Body of pancreas (tissue), 4 donors: ENCODE measurements at regions not wholly inside any gene's neighbourhood (a gene's known extent, or its start where the extent isn't known, plus 50 kb on each side); places are given as distances from the start of the nearest gene placed in this dataset.

Experiments
- ATAC-seq: fragments of 150-250 bp; one replicate; pipeline ENCODE4 v1.9.1; 2016
- DNase-seq, 4 donors: peaks; one replicate each; pipeline ENCODE4 v3.0.0-alpha.2; 2019
- H3K27ac ChIP-seq, 4 donors: fragments of 200-600 bp; sonication (generic); 1 replicate in 3 of 4; 2 replicates in 1 of 4; pipeline versions ENCODE4 v1.5.1 to v1.6.1; 2016 to 2019; ENCODE audit warnings: mild to moderate bottlenecking in 1 of 4, mixed read lengths in 1 of 4, moderate library complexity in 1 of 4
- H3K27me3 ChIP-seq, 2 donors: fragments of 200-600 bp; sonication (generic); one replicate each; pipeline ENCODE4 v1.6.0; 2016; ENCODE audit warnings: mild to moderate bottlenecking in 1 of 2
- H3K36me3 ChIP-seq, 2 donors: fragments of 200-600 bp; sonication (generic); replicated peaks in 1 of 2; 2 replicates each; pipeline ENCODE4 v1.5.1; 2016; ENCODE audit warnings: low read depth in 2 of 2; ENCODE audit not compliant: insufficient read depth in 1 of 2
- H3K4me1 ChIP-seq: fragments of 200-600 bp; sonication (generic); one replicate; pipeline ENCODE4 v1.6.0; 2016
- H3K4me3 ChIP-seq, 2 donors: fragments of 200-600 bp; sonication (generic); 1 replicate in 1 of 2; 2 replicates in 1 of 2; pipeline ENCODE4 v1.5.1; 2016 to 2019
- H3K9me3 ChIP-seq, 3 donors: fragments of 200-600 bp; sonication (generic); 1 replicate in 2 of 3; 2 replicates in 1 of 3; pipeline ENCODE4 v1.5.1; 2016
- POLR2A ChIP-seq, 3 donors: fragments of 450-650 bp; IDR thresholded peaks; one replicate each; pipeline ENCODE4 v1.6.1; 2016; ENCODE audit warnings: antibody characterized with exemption in 3 of 3, mild to moderate bottlenecking in 2 of 3
- WGBS, 2 donors: methylation state at CpG; one replicate each; pipeline ENCODE4 v1.1.5; 2017; 5-methylcytosine and 5-hydroxymethylcytosine counted together
- intact Hi-C: fragments of 100-400 bp; cut with DNase I; formaldehyde crosslinking; loops from one replicate; pipeline ENCODE4 v1.15.1; 2023
- TF ChIP-seq, protein P1 (sequence below), 7 experiments: fragments of 450-650 bp in 4 of 7; fragments of 200-600 bp in 3 of 7; sonication (generic) in 3 of 7; IDR thresholded peaks; one replicate each; pipeline ENCODE4 v1.5.1; 2016 to 2019; ENCODE audit warnings: antibody characterized with exemption in 7 of 7

GRCh38 chr6:125480146-125480545 lies 178.4 kb upstream of the HDDC2 start:
- H3K4me1 ChIP-seq = no peaks in the 10 kb centered on the region
- no peak overlapping the region for H3K4me3 ChIP-seq
- no peak for ATAC-seq
- H3K27me3 ChIP-seq = no peaks in the 10 kb centered on the region
- TF ChIP-seq POLR2A (IDR thresholded peaks at IDR 0.05) = no peak
- TF ChIP-seq, protein P1, sequence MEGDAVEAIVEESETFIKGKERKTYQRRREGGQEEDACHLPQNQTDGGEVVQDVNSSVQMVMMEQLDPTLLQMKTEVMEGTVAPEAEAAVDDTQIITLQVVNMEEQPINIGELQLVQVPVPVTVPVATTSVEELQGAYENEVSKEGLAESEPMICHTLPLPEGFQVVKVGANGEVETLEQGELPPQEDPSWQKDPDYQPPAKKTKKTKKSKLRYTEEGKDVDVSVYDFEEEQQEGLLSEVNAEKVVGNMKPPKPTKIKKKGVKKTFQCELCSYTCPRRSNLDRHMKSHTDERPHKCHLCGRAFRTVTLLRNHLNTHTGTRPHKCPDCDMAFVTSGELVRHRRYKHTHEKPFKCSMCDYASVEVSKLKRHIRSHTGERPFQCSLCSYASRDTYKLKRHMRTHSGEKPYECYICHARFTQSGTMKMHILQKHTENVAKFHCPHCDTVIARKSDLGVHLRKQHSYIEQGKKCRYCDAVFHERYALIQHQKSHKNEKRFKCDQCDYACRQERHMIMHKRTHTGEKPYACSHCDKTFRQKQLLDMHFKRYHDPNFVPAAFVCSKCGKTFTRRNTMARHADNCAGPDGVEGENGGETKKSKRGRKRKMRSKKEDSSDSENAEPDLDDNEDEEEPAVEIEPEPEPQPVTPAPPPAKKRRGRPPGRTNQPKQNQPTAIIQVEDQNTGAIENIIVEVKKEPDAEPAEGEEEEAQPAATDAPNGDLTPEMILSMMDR (IDR thresholded peaks at IDR 0.05) = no peak
- H3K27ac ChIP-seq = no peak overlapping the region
- intact Hi-C loops = no loop called here
- no peak for DNase-seq
- H3K9me3 ChIP-seq = no peaks in the 10 kb centered on the region
- H3K36me3 ChIP-seq = no peaks in the 10 kb centered on the region
- 25 to 38% methylated on average over 2 of the region's 2 CpGs for WGBS, 2 donors

GRCh38 chr6:125480571-125480970 lies 178.8 kb upstream of the HDDC2 start:
- ATAC-seq (no peak), DNase-seq (no peak)
- Histone ChIP-seq H3K27ac (no peak overlapping the region), H3K4me1 (no peaks in the 10 kb centered on the region), H3K27me3 (no peaks in the 10 kb centered on the region), H3K4me3 (no peak overlapping the region), H3K36me3 (no peaks in the 10 kb centered on the region), H3K9me3 (no peaks in the 10 kb centered on the region)
- intact Hi-C loops = no loop called here
- 63 to 89% methylated on average over 1 of the region's 1 CpG for WGBS, 2 donors
- no peak for TF ChIP-seq POLR2A (IDR thresholded peaks at IDR 0.05)
- TF ChIP-seq, protein P1 (IDR thresholded peaks at IDR 0.05) = no peak

DNA sequence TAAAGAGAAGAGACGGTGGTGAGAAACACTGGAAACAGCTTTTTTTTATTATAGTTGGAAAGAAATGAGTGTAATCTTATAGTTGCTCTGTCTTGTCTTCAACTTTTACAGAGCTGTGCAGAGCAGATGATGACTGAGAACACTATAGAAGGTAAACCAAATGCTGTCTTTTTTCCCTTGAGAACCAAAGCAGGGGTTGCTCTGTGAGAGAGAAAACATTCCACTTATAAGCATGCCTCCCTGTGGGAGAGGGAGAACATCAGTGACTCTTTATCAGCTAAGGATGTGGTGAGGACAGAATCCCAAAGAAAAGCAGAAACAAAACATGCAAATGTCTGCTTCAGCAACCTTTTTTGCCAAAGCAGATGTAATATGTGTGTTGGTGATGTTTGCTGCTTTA lies 179.3 kb upstream of the HDDC2 start:
- Histone ChIP-seq H3K4me3 (no peak overlapping the region), H3K4me1 (no peaks in the 10 kb centered on the region), H3K9me3 (no peaks in the 10 kb centered on the region), H3K36me3 (no peaks in the 10 kb centered on the region), H3K27ac (no peak overlapping the region), H3K27me3 (no peaks in the 10 kb centered on the region)
- intact Hi-C loops = no loop called here
- WGBS, 2 donors = 60 to 73% methylated on average over 1 of the region's 1 CpG
- DNase-seq (no peak), ATAC-seq (no peak)
- TF ChIP-seq, protein P1 (IDR thresholded peaks at IDR 0.05) = no peak
- no peak for TF ChIP-seq POLR2A (IDR thresholded peaks at IDR 0.05)

- intact Hi-C loops = no loop called here
- H3K4me3 ChIP-seq = no peak overlapping the region
- DNase-seq (no peak), ATAC-seq (no peak)
- H3K9me3 ChIP-seq = no peaks in the 10 kb centered on the region
- 59 to 84% methylated on average over 4 of the region's 4 CpGs for WGBS, 2 donors
- H3K4me1 ChIP-seq = no peaks in the 10 kb centered on the region
- H3K36me3 ChIP-seq = no peaks in the 10 kb centered on the region
- no peak for TF ChIP-seq POLR2A (IDR thresholded peaks at IDR 0.05)
- TF ChIP-seq, protein P1 (IDR thresholded peaks at IDR 0.05) = no peak
- no peaks in the 10 kb centered on the region for H3K27me3 ChIP-seq
- no peak overlapping the region for H3K27ac ChIP-seq
Observed at GRCh38 chr6:125485757-125486156, 184.0 kb upstream of the HDDC2 start.

GRCh38 chr6:125486881-125487280 lies 185.1 kb upstream of the HDDC2 start:
- no peaks in the 10 kb centered on the region for H3K36me3 ChIP-seq
- DNase-seq (no peak), ATAC-seq (no peak)
- no peaks in the 10 kb centered on the region for H3K9me3 ChIP-seq
- no peak overlapping the region for H3K4me3 ChIP-seq
- 75 to 82% methylated on average over 2 of the region's 2 CpGs for WGBS, 2 donors
- H3K4me1 ChIP-seq = no peaks in the 10 kb centered on the region
- no peak overlapping the region for H3K27ac ChIP-seq
- no peak for TF ChIP-seq POLR2A (IDR thresholded peaks at IDR 0.05)
- TF ChIP-seq, protein P1 (IDR thresholded peaks at IDR 0.05) = no peak
- no peaks in the 10 kb centered on the region for H3K27me3 ChIP-seq
- intact Hi-C loops = no loop called here
